ENCODE measurements at regions not wholly inside any gene's neighbourhood (a gene's known extent, or its start where the extent isn't known, plus 50 kb on each side); places are given as distances from the start of the nearest gene placed in this dataset.
A peak's percentile ranks its signal among the peaks of the same experiment; 100 is the strongest.

GRCh38 chr18:55119434-55119833, 160.2 kb upstream of the CCDC68 start:
- no peak for DNase-seq

GRCh38 chr18:55119016-55119415, 159.8 kb upstream of the CCDC68 start:
- DNase-seq, result no peak

GRCh38 chr18:55116863-55117262, 157.6 kb upstream of the CCDC68 start:
- DNase-seq, result peak; percentile 59

GRCh38 chr18:55115606-55116005, 156.3 kb upstream of the CCDC68 start:
- no peak for DNase-seq

- DNase-seq, result no peak
Measured at GRCh38 chr18:55114876-55115275, 155.6 kb upstream of the CCDC68 start.

- no peak for DNase-seq
Measured at GRCh38 chr18:55113800-55114199, 154.5 kb upstream of the CCDC68 start.

GRCh38 chr18:55111271-55111670, 152.0 kb upstream of the CCDC68 start:
- no peak for DNase-seq

GRCh38 chr18:55110436-55110835, 151.2 kb upstream of the CCDC68 start:
- no peak for DNase-seq

GRCh38 chr18:55109818-55110414, 150.7 kb upstream of the CCDC68 start:
- DNase-seq, result no peak

- no peak for DNase-seq
Measured at GRCh38 chr18:55106906-55107305, 147.6 kb upstream of the CCDC68 start.

GRCh38 chr18:55106466-55106865, 147.2 kb upstream of the CCDC68 start:
- DNase-seq, result no peak

- no peak for DNase-seq
Measured at GRCh38 chr18:55105873-55106272, 146.6 kb upstream of the CCDC68 start.

GRCh38 chr18:55102958-55103456, 143.7 kb upstream of the CCDC68 start:
- DNase-seq, result no peak

GRCh38 chr18:55102501-55102900, 143.2 kb upstream of the CCDC68 start:
- DNase-seq, result no peak

GRCh38 chr18:55101458-55101824, 142.2 kb upstream of the CCDC68 start:
- DNase-seq, result no peak

- DNase-seq, result peak; percentile 75
Measured at GRCh38 chr18:55100817-55101457, 141.7 kb upstream of the CCDC68 start.

- DNase-seq, result peak; percentile 86
Measured at GRCh38 chr18:55097456-55098170, 138.4 kb upstream of the CCDC68 start.

- peak; percentile 77 for DNase-seq
Measured at GRCh38 chr18:55096263-55096951, 137.1 kb upstream of the CCDC68 start.

- no peak for DNase-seq
Measured at GRCh38 chr18:55095584-55095983, 136.3 kb upstream of the CCDC68 start.

GRCh38 chr18:55093808-55094207, 134.5 kb upstream of the CCDC68 start:
- DNase-seq, result no peak

GRCh38 chr18:55093295-55093694, 134.0 kb upstream of the CCDC68 start:
- DNase-seq, result no peak

GRCh38 chr18:55092166-55092565, 132.9 kb upstream of the CCDC68 start:
- DNase-seq, result no peak

- peak; percentile 21 for DNase-seq
Measured at GRCh38 chr18:55090564-55091188, 131.4 kb upstream of the CCDC68 start.

Measured in fibroblast of skin of abdomen (primary cell).